Umbilical cord (tissue), 1 donor: ENCODE measurements at regions not wholly inside any gene's neighbourhood (a gene's known extent, or its start where the extent isn't known, plus 50 kb on each side); places are given as distances from the start of the nearest gene placed in this dataset.

ENCODE experiments used
- DNase-seq: peaks from one replicate; pipeline ENCODE4 v3.0.0-alpha.2; 2015; ENCODE audit warnings: low spot score

DNA sequence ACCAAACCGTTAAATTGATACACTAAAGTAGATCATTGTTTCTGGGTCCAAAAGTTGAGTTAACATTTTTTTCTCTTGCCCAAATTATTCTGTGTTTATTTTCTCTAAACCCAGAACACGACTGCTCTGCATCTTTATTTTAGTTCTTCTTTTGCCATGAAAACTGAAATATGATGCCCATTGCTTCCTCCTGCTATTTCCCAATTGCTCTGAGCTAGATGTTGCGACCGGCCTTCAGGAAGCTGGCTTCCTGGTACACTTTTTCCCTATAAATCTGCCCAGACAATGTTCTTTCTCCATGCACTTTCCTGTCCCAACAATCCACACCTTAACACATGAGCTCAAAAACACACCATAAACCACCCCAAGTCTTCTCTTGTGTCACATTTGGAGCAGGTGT lies 501.4 kb downstream of the FBXO15 start:
- no peak for DNase-seq

DNA sequence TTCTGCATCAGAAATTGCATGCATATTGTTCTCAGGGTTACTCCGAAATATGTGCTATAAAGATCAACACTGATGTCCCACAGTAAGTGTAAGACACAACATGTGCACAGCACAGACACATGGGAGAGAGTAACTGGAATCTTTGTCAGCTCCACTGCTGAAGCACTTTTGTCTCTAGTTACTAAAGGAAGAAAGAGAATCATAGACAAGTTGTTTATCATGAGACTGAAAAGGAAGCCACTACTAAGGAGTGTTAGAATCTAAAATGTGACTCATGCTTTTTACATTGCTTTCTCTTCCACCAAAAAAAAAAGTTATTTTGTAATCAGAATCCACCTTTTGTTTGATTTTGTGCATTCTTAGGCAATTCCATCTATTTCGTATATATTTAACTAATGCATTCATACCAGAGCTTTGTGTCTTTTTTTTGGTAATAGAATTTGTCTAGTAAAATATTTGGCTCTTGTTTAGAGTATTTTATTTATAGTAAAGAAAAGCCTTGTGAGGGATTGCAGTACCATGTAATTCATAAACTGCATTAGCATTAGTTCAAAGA lies 502.4 kb downstream of the FBXO15 start:
- DNase-seq: no peak

DNA sequence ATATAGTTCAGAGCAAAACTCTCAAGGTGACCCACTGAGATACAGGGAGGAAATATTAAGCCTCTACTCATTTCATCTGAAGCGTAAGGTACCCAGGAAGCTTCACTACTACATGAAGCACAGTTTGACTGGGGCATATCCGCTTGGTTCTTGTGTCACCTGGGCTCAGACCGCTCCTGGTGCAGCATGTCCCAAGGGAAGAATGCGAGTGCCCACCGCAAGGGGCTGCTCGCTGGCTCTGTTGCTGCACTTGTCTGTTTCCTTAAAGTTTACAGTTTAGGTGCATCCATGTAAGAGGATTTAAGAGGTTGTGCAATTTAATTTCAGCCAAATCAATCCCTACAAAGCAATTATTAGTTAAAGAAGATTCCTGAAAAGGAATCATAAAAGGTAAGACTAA lies 507.8 kb downstream of the FBXO15 start:
- no peak for DNase-seq

DNA sequence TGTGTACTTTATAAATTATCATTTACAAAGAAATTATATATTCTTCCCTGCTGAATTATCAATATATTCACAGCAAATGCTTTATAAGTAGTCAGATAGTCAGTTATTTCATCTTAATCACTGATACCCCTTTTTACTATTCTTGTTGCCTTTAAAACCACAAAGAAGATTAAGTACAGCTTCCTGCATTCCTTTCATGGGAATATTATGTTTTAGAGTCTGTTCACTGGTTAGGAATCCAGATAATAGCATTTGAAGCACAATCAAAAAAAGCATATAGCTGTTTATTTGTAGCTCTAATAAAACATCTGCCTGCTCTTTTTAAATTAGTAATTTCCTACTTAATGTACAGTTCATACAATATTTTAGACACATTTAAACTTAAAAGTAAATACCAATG lies 508.9 kb downstream of the FBXO15 start:
- DNase-seq: no peak

DNA sequence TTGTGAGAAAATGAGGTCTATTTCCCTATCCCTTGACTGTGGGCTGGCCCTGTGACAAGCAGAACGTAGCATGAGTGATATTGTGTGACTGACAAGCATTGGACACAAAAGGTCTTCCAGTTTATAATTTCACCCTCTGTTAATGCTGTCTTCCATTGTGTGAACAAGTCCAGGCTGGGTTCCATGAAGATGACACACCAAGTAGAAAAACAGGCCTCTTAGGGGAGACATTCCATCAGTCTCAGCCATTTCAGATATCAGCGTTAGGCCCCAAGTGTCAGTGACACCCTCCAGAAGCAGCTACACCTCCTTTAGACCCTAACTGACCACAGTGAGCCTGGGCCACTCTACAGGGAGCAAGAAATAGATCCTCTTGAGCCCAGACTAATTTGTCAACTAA lies 511.3 kb downstream of the FBXO15 start:
- no peak for DNase-seq

DNA sequence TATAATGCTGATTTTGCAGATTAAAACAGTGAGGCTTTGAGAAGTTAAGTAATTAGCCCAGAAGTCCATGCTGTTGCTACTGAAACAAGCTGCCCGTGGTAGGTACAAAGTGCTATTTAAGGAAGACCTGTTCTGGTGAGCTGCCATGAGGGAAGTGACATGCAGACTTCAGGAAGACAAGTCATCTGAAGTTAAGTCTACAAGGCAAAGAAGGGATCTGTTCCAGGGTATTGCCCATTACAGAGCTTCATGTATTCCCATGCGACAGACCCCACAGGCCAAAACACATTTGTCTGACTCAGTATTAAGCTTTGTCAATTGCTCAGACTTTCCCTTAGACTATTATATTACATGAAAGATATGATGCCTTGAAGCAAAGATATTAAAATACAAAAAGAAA lies 520.8 kb downstream of the FBXO15 start:
- DNase-seq: no peak

DNA sequence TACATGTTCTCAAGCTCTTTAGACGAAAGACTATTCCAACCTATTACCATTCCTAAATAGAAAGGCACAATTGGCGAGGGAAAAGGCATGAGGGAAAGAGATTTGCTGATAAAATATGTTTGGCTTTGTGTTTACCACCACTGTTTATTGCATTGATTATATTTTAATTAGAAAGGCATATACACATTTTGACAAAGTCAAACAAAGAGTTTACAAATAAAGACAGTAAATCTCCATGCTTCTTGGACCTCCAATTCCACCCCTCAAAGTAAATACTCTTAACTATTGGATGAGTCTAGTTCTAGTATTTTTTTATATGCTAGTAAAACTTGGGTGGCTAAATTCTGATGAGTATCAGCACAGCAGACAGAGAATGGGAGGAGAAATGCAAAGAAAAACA lies 521.4 kb downstream of the FBXO15 start:
- DNase-seq: no peak

DNA sequence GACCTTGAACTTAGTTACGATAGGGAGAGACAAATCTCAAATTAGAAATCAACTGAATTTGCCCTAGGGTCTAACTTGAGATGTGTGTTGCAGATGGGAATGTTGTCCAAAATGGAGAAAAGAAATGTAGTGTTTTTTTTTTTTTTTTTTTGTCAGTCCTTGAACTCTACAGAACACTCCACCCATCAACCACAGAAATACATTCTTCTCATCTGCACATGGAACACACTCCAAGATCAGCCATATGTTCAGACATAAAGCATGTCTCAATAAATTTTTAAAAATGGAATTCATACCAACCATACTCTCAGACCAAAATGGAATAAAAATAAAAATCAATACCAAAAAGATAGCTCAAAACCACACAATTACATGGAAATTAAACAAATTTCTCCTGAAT lies 526.5 kb downstream of the FBXO15 start:
- no peak for DNase-seq

DNA sequence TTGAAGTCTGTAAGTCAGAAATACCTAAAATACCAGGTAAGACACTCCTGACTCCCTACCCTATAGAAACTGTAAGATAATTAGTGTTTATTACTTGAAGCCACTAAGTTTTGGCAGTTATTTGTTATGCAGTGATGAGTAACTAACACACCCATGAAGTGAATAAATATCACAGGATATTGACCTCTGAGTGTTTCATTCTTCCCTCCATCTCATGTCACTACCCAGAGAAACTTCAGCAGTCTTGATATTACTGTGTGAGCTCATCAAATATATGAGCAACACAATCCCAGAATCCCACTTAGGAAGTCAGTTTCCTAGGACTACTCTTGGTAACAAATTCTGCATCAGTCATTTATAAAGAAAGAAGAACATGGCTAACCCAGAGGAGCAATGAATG lies 529.7 kb downstream of the FBXO15 start:
- no peak for DNase-seq

DNA sequence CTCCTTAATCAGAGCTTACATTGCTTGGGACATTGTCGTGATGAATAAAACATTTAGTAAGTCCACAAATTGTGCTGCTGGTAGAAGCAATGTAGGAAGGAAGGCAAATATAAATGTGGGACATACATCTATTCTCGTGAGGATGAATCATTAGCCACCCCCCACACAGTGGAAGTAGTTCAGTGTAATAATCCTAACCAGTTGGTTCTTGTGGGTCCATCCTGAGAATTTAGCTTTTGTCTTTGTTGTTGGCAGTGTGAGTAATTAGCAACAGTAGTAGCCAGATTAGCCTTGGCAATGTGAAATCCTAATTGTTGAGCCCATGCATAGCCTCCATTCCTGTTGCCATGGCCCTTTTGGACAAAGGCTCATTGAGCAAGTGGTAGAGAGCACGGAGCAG lies 532.1 kb downstream of the FBXO15 start:
- no peak for DNase-seq

DNA sequence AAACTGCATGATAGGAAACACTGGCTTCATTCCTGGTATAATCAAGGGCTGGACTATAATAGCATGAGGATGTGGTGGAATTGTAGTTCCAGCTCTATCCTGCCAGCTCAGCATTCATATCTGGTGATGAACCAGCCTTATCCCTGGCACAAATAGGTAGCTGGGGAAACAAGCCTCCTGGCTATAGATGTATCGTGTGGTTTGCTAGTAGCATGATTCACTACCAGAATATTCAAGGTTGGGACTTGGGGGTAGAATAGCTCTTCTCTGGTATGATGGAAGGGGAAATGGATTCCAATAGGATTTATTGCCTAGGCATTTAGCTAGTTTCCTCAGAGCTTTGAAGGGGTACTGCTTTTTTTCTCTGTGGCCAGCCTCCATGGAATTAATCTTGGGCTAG lies 532.8 kb downstream of the FBXO15 start:
- DNase-seq: no peak

DNA sequence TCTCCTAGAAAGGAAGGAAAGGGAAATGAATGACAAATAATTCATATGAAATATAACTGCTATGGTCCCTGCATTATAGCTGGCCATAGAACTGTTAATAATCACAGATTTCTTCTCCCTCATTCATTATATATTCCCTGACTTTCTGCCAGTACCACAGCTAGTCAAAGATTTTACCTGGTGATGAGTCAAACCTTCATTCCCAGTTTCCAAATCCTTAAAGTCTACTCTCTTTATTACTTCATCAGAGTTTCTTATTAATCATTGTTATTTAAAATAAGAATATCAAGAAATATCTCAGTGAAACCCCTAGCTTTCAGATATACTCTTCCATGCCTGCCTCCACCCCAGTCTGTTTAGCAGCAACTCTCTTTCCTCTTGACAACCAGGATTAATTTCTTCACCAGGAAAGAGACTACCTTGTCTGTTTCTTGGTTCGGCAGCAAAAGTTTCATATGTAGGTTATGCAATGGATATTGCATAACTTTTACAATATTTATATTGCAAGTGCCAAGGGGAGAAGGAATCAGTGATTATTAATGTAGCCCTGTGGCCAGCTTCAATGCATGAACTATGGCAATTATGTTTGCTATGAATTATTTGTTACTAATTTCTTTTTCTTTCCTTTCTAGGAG lies 533.8 kb downstream of the FBXO15 start:
- DNase-seq: no peak

DNA sequence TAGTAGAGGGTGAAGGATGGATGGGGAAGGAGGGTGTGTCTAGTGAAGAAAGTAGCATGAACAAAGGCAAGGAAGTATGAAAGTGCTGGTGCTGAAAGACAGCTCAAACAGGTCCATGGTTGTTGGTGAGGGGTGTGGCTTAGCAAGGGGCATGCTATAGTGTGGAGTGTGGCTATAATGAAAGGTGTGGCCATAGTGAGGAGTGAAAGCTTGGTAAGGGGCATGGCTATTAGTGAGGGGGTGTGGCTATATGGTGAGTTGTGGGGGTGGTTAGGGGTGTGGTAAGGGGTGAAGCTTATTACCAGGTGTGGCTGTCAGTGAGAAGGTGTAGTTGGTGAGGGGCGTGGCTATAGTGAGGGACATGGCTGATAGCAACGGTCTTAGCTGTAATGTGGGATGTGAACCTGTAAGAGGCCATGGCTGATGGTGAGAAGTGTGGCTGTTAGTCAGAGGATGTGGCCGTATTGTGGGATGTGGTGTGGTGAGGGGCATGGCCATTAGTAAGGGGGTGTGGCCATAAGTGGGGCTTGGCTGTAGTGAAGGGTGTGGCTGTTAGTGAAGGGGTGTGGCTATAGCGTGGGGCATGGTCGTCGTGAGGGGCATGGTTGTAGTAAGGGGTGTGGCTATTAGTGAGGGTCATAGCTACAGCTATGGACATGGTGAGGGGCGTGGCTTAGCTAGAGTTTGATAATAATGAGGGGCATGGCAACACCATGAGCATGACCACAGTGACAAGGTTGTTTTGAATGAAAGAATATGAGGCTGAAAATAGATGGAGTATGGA lies 549.6 kb downstream of the FBXO15 start:
- no peak for DNase-seq

DNA sequence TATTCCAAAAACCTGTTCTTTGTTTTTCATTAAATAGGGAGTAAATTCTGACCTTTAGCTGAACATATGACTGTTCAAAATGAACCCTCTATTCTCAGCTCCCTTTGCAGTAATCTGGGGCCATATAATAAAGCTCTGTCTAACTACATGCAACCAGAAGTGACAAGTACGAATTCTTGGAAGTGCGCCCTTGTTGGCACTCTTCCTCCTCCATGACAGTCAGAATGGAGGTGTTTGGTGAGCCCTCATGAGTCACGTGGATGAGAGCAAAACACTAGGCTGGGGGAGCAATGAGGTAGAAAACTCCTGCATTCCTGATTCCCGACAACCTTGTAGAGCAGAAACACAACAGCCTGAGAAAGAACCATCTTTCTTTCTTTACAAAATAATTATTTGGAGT lies 552.9 kb downstream of the FBXO15 start:
- DNase-seq: no peak

DNA sequence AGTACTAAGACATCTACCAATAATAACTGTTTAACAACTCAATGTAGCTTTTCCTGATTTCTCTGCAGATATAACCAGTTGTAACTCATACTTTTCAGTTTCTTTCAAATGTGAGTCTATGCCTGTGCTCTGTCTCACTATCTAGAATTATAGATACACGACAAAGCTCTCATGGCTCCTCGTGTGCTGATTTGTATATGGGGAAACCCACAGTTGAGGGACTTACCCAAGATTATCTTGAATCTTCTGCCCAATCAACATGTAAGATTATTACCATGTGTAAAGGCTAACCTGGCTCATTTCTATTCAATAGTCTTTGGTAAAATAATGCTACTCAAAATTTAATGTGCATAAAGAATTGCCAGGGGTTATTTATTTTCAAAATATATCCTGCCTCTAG lies 554.4 kb downstream of the FBXO15 start:
- DNase-seq: no peak

DNA sequence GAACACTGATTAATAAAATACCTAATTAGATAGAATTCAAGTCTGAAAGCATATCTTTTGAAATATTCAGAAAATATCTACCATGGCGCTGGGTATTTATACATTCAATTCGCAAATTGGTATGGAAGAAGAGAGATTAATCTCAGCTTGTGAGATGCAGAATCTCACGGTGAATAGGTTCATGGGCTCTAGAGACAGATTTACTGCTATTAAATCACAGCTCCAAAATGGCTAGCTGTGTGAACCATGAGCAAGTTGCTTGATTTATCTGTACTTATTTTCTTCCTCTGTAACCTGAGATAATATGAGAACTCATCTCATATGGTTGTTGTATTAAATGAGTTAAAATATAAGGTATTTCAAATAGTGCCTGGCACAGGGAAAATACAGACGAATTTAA lies 556.7 kb downstream of the FBXO15 start:
- DNase-seq: no peak

DNA sequence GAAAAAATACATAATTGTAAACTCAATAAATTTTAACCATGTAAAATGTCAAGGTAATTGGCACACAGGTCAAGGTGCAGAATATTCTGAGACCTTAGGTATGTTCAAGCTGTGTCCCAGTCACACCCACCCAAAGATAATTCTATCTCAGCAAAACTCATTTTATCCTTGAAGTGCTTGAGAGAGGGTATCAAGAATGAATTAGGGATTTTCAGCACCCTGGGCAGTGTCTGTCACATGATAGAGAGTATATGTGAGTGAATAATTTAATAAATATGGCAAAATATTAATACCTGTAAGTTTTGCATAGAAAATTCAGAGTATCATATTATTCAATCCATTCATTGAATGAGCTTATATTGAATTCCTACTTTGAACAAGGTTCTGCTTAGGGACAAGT lies 567.9 kb downstream of the FBXO15 start:
- no peak for DNase-seq

DNA sequence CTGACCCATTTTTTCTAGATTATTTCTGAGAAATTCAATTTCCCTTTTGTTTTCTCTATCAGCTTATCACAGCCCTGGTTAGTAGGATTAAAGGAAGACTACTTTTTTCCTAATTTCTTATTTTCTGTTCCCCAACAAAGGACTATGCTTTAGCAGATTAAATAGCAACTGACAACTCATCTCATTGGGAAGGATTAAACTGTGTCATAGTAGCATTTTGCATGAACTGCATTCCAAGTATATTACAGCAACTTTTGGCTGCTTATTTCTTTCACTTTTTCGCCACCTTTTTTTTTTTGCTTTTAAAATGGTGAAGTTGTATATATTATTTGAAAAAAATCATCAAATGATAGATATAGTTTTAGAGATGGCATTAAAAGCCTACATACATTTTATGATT lies 570.3 kb downstream of the FBXO15 start:
- DNase-seq: no peak

DNA sequence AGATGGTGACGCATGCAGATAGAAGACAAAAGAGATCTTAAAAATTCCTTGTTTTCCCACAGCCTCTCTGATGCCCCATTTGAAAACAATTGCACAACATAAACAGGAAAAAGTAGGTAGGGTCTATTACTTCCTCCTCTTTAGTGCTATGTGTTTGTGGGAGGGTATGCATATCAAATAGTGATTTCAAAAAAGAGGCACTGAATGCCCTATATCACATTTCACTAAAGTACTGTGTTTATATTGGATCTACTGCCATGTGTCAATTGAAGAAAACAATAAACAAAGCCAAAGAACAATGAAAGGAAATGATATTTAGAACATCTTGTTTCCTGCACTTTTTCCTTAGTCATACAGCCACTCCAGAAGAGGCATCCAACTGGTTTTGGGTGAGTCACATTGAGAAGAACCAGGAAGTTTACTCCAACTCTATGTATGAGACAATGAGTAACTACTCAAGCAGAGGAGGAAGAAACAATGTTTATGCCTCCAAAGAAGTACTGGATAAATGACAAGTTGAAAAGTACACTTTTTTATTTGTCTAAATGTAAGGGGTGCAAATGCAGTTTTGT lies 583.6 kb downstream of the FBXO15 start:
- no peak for DNase-seq

DNA sequence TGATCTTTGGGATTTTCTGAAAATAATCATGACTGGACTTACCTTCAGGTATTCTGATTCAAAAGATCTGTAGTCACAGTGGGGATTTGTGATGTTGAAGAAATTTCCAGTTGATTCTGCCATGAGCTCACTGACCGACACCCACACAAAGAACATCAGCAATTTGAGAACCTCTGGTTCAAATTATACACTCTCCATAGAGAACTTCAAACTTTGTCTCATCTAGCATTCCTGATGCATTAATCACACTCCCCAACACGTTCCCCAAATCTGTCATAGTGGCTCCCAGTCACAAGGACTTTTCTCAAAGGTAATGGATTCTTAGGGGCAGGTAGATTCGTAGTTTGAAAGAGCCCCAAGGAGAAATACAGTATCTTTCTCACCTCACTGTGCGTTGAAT lies 584.3 kb downstream of the FBXO15 start:
- no peak for DNase-seq

DNA sequence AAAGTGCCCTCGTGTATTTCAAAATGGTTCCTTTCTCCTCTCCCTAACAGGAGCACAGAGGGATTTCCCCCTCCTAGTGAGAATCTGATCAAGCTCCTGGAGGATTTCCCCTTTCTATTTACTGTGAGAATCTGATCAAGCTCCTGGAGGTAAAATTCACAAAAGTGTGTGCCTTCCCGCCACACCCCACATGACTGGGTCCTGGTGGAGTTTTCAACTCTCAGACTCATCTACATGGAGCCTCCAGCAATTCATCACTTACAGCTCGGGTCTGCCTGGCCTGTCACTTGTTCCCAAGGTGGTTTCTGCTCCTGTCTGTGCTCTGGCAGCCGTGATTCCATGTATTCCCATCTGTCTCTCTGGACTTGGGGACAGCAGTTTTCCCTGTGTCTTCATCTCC lies 590.7 kb downstream of the FBXO15 start:
- DNase-seq: no peak

DNA sequence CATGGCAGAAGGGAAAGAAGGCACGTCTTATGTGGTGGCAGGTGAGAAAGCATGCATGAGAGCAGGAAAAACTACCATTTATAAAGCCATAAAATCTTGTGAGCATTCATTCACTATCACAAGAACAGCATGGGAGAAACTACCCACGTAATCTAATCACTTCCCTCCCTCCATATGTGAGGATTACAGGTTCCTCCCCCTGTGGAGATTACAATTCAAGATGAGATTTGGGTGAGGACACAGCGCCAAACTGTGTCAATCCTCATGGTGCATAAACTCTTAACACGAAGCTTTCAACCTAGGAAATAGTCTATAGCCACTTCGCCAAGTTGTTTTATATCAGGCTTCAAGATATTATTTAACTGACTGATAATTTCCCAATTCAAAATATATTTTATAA lies 595.5 kb downstream of the FBXO15 start:
- DNase-seq: no peak

DNA sequence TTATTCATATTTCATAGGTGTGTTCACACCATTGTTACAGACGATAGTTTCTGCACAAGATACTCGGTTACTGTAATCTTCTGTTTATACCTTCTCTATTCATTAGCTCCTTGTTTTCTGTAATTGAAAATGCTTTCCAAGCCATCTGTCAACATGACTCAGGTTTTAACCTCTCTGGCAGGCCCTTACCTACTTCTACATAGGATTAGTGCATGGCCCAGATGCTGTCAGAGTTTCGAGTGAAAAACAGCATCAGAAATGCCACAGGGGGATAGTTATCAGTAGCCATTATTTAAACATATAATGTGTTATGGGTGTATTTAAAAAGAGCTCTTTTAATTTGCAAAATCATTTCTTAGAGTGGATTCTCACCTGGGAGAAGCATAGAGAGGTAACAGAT lies 596.4 kb downstream of the FBXO15 start:
- no peak for DNase-seq
